ENCODE measurements at regions not wholly inside any gene's neighbourhood (a gene's known extent, or its start where the extent isn't known, plus 50 kb on each side); places are given as distances from the start of the nearest gene placed in this dataset.
A peak's percentile ranks its signal among the peaks of the same experiment; 100 is the strongest.

DNA sequence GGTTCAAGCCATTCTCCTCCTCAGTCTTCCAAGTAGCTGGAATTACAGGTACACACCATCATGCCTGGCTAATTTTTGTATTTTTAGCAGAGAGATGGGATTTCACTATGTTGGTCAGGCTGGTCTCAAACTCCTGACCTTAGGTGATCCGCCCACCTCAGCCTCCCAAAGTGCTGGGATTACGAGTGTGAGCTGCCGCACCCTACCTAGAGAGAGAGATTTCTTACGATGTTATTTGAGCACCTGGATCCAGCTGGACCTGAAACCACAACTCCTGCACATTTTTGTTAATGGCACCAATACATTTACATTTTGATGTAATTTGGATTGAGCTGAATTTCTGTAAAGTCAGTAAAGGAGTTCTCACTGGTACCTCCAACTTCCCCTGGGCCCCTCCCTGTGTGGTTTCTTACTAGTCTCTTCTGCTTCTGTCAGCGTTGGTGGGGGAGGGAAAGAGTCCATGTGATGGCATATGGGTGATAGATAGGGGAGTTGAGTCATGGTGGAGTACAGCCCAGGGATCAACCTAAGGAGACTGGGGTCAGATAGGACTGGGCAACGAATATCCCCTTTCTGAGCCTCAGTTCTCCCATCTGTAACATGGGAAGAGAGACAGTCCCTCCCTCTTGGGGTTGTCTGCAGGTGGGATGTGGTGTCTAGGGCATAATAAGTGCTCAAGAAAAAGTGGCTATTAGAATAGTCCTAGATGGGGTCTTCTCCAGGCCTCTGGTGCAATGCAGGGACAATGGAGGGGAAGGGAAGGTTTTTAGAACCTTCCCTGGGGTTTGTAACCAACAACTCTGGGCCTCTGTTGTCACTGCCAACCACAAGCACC, 83.3 kb upstream of the MED13L start:
- in situ Hi-C loops (cut with HindIII; ENCODE audit: low pct_unique_long_range_greater_than_20kb, low sequenced_read_pairs): no loop called here
- intact Hi-C loops (cut with micrococcal nuclease; ENCODE audit: unreplicated experiment): no loop called here
- Histone ChIP-seq H3K9me3 (ENCODE audit: control insufficient read depth, insufficient read depth, low read depth, low read length) (no peaks in the 10 kb centered on the region), H3K36me3 (ENCODE audit: control insufficient read depth, insufficient read depth, low read length) (no peaks in the 10 kb centered on the region), H3K27me3 (ENCODE audit: control insufficient read depth, insufficient read depth, low read length) (no peaks in the 10 kb centered on the region), H3K27ac (ENCODE audit: low read length) (peak overlapping the region; percentile 29; the same call in 1 of the 2 replicates), H3K4me3 (ENCODE audit: low read depth in 2 of 2, low read length in 2 of 2) (no peak overlapping the region), H3K4me1 (ENCODE audit: control insufficient read depth, insufficient read depth, low read length) (peaks cover 27% of the 10 kb centered on the region)
- ATAC-seq (no peak), DNase-seq (ENCODE audit: low read depth, low spot score) (no peak)
- ChIA-PET CTCF (no interaction called here), POLR2A (no interaction called here)
- TF ChIP-seq, protein P1, sequence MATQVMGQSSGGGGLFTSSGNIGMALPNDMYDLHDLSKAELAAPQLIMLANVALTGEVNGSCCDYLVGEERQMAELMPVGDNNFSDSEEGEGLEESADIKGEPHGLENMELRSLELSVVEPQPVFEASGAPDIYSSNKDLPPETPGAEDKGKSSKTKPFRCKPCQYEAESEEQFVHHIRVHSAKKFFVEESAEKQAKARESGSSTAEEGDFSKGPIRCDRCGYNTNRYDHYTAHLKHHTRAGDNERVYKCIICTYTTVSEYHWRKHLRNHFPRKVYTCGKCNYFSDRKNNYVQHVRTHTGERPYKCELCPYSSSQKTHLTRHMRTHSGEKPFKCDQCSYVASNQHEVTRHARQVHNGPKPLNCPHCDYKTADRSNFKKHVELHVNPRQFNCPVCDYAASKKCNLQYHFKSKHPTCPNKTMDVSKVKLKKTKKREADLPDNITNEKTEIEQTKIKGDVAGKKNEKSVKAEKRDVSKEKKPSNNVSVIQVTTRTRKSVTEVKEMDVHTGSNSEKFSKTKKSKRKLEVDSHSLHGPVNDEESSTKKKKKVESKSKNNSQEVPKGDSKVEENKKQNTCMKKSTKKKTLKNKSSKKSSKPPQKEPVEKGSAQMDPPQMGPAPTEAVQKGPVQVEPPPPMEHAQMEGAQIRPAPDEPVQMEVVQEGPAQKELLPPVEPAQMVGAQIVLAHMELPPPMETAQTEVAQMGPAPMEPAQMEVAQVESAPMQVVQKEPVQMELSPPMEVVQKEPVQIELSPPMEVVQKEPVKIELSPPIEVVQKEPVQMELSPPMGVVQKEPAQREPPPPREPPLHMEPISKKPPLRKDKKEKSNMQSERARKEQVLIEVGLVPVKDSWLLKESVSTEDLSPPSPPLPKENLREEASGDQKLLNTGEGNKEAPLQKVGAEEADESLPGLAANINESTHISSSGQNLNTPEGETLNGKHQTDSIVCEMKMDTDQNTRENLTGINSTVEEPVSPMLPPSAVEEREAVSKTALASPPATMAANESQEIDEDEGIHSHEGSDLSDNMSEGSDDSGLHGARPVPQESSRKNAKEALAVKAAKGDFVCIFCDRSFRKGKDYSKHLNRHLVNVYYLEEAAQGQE (IDR thresholded peaks at IDR 0.05; ENCODE audit: insufficient read depth in 1 of 2, low read depth in 2 of 2, low read length in 1 of 2): no peak
- TF ChIP-seq POLR2AphosphoS5 (IDR thresholded peaks at IDR 0.05; ENCODE audit: low read depth, low read length) (no peak), SIN3A (IDR thresholded peaks at IDR 0.05; ENCODE audit: borderline replicate concordance, insufficient read depth, low read depth, low read length) (no peak), TCF7L2 (IDR thresholded peaks at IDR 0.05; ENCODE audit: low read depth, low read length) (no peak)
- TF ChIP-seq, protein P2, sequence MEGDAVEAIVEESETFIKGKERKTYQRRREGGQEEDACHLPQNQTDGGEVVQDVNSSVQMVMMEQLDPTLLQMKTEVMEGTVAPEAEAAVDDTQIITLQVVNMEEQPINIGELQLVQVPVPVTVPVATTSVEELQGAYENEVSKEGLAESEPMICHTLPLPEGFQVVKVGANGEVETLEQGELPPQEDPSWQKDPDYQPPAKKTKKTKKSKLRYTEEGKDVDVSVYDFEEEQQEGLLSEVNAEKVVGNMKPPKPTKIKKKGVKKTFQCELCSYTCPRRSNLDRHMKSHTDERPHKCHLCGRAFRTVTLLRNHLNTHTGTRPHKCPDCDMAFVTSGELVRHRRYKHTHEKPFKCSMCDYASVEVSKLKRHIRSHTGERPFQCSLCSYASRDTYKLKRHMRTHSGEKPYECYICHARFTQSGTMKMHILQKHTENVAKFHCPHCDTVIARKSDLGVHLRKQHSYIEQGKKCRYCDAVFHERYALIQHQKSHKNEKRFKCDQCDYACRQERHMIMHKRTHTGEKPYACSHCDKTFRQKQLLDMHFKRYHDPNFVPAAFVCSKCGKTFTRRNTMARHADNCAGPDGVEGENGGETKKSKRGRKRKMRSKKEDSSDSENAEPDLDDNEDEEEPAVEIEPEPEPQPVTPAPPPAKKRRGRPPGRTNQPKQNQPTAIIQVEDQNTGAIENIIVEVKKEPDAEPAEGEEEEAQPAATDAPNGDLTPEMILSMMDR (IDR thresholded peaks at IDR 0.05): no peak
- BruUV-seq (replicated peaks): no TSS peak

DNA sequence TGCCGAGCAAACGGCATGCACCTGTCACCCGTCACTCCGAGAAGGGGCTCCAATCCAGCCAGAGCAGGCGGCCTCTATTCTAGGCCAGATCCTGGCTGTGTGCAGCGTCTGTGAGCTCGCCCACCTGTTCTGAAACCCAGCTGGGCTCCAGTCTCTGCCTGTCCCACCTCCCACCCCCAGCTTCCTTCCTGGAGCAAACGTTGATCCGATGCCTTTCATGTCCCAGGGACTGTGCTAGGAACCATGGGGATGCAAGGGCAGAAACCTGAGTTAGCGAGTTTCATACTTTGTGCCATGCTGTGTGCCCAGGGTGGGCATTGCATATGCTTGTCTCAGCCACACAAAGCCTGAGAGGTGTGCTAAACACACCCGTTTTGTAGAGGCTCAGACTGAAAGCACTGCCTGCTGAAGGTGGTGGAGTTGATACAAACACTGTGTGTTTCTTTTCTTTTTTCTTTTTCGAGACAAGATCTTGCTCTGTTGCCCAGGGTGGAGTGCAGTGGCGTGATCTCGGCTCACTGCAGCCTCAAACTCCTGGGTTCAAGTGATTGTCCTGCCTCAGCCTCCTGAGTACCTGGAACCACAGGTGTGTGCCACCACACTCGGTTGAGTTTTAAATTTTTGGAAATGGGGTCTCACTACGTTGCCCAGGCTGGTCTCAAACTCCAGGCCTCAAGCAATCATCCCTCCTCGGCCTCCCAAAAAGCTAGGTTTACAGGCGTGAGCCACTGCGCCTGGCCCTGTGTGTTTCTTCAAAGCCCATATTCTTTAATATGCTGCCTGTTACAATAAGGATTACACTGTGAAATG, 84.1 kb upstream of the MED13L start:
- BruUV-seq (replicated peaks): no TSS peak
- no peak overlapping the region for H3K4me3 ChIP-seq (ENCODE audit: low read depth in 2 of 2, low read length in 2 of 2)
- H3K36me3 ChIP-seq (ENCODE audit: control insufficient read depth, insufficient read depth, low read length): no peaks in the 10 kb centered on the region
- intact Hi-C loops (cut with micrococcal nuclease; ENCODE audit: unreplicated experiment): no loop called here
- no peak for TF ChIP-seq SIN3A (IDR thresholded peaks at IDR 0.05; ENCODE audit: borderline replicate concordance, insufficient read depth, low read depth, low read length)
- TF ChIP-seq TCF7L2 (IDR thresholded peaks at IDR 0.05; ENCODE audit: low read depth, low read length): no peak
- TF ChIP-seq POLR2AphosphoS5 (IDR thresholded peaks at IDR 0.05; ENCODE audit: low read depth, low read length): no peak
- TF ChIP-seq, protein P2 (IDR thresholded peaks at IDR 0.05): no peak
- TF ChIP-seq, protein P1 (IDR thresholded peaks at IDR 0.05; ENCODE audit: insufficient read depth in 1 of 2, low read depth in 2 of 2, low read length in 1 of 2): no peak
- in situ Hi-C loops (cut with HindIII; ENCODE audit: low pct_unique_long_range_greater_than_20kb, low sequenced_read_pairs): no loop called here
- POLR2A ChIA-PET: no interaction called here
- peaks cover 29% of the 10 kb centered on the region for H3K4me1 ChIP-seq (ENCODE audit: control insufficient read depth, insufficient read depth, low read length)
- peak overlapping the region; percentile 26; the same call in 1 of the 2 replicates for H3K27ac ChIP-seq (ENCODE audit: low read length)
- ATAC-seq: no peak
- no peaks in the 10 kb centered on the region for H3K27me3 ChIP-seq (ENCODE audit: control insufficient read depth, insufficient read depth, low read length)
- H3K9me3 ChIP-seq (ENCODE audit: control insufficient read depth, insufficient read depth, low read depth, low read length): no peaks in the 10 kb centered on the region
- CTCF ChIA-PET: no interaction called here
- no peak for DNase-seq (ENCODE audit: low read depth, low spot score)

All from Panc1 (cell line).